Keratinocyte (primary cell): ENCODE measurements at regions not wholly inside any gene's neighbourhood (a gene's known extent, or its start where the extent isn't known, plus 50 kb on each side); places are given as distances from the start of the nearest gene placed in this dataset.
A peak's percentile ranks its signal among the peaks of the same experiment; 100 is the strongest.

ENCODE experiments used
- DNase-seq: peaks from one replicate; pipeline ENCODE4 v3.0.0-alpha.2; 2011; ENCODE audit warnings: low read depth, missing footprints, low spot score
- FAIRE-seq: peaks from 2 replicates; lab custom pipeline; 2011; peaks lifted over from hg19 to GRCh38; lab: Jason Lieb, UNC
- H2AFZ ChIP-seq: 2 replicates; pipeline ENCODE4 v1.6.0; 2012; ENCODE audit warnings: low read length, control low read depth, inconsistent platforms; ENCODE audit not compliant: control insufficient read depth
- H3K27ac ChIP-seq: 2 replicates; pipeline ENCODE4 v1.5.1; 2011; ENCODE audit warnings: low read length; ENCODE audit not compliant: control insufficient read depth, insufficient read depth
- H3K27me3 ChIP-seq: 3 replicates; pipeline ENCODE4 v1.6.0; 2011; ENCODE audit warnings: low read length; ENCODE audit not compliant: control insufficient read depth, insufficient read depth; ENCODE audit errors: extremely low read depth
- H3K36me3 ChIP-seq, 2 experiments: 2 replicates in 1 of 2; 3 replicates in 1 of 2; pipeline ENCODE4 v1.5.1; 2011; ENCODE audit warnings: low read length in 2 of 2, mild to moderate bottlenecking in 1 of 2; ENCODE audit not compliant: control insufficient read depth in 2 of 2, insufficient read depth in 2 of 2; ENCODE audit errors: extremely low read depth in 1 of 2
- H3K4me1 ChIP-seq: 3 replicates; pipeline ENCODE4 v1.5.1; 2011; ENCODE audit warnings: low read length; ENCODE audit not compliant: control insufficient read depth, insufficient read depth; ENCODE audit errors: extremely low read depth
- H3K4me2 ChIP-seq: 3 replicates; pipeline ENCODE4 v1.6.0; 2011; ENCODE audit warnings: low read depth, low read length; ENCODE audit not compliant: control insufficient read depth, insufficient read depth; ENCODE audit errors: extremely low read depth
- H3K4me3 ChIP-seq, 3 experiments: fragments of 200-600 bp in 1 of 3; sonication (generic) in 1 of 3; 2 replicates in 2 of 3; 3 replicates in 1 of 3; pipeline ENCODE4 v1.5.1; 2011 to 2016; ENCODE audit warnings: low read length in 3 of 3, mild to moderate bottlenecking in 3 of 3, control low read depth in 2 of 3, inconsistent platforms in 1 of 3, low read depth in 1 of 3, mixed read lengths in 1 of 3, mixed run types in 1 of 3, moderate library complexity in 1 of 3; ENCODE audit not compliant: control insufficient read depth in 2 of 3, insufficient read depth in 2 of 3; ENCODE audit errors: extremely low read depth in 1 of 3
- H3K79me2 ChIP-seq: 2 replicates; pipeline ENCODE4 v1.6.0; 2012; ENCODE audit warnings: low read length; ENCODE audit not compliant: control insufficient read depth, insufficient read depth
- H3K9ac ChIP-seq: 3 replicates; pipeline ENCODE4 v1.6.0; 2011; ENCODE audit warnings: low read length; ENCODE audit not compliant: control insufficient read depth, insufficient read depth; ENCODE audit errors: extremely low read depth
- H3K9me1 ChIP-seq: 3 replicates; pipeline ENCODE4 v1.6.0; 2011; ENCODE audit warnings: low read length; ENCODE audit not compliant: control insufficient read depth, insufficient read depth; ENCODE audit errors: extremely low read depth
- H3K9me3 ChIP-seq: 2 replicates; pipeline ENCODE4 v1.5.1; 2012; ENCODE audit warnings: low read depth, low read length; ENCODE audit not compliant: control insufficient read depth
- H4K20me1 ChIP-seq: 3 replicates; pipeline ENCODE4 v1.6.0; 2011; ENCODE audit warnings: low read length; ENCODE audit not compliant: control insufficient read depth, insufficient read depth; ENCODE audit errors: extremely low read depth
- EZH2 ChIP-seq: IDR thresholded peaks from one replicate; pipeline ENCODE4 v1.6.1; 2012; ENCODE audit warnings: inconsistent platforms, mild to moderate bottlenecking, low read length, moderate library complexity
- dilution Hi-C: fragments of 300-500 bp; cut with MboI; formaldehyde crosslinking; loops from one replicate; pipeline ENCODE4 v1.7.0; 2020; ENCODE audit warnings: low sequenced_read_pairs; ENCODE audit not compliant: extremely low pct_ligation_motif_present
- TF ChIP-seq, protein P1 (sequence below), 3 experiments: IDR thresholded peaks in 1 of 3; conservative IDR thresholded peaks in 1 of 3; optimal IDR thresholded peaks in 1 of 3; 2 replicates in 2 of 3; 3 replicates in 1 of 3; pipeline versions ENCODE3 to v1.5.1; 2011; ENCODE audit warnings: low read length in 3 of 3, mild to moderate bottlenecking in 3 of 3, moderate library complexity in 2 of 3, control low read depth in 1 of 3, inconsistent platforms in 1 of 3; ENCODE audit not compliant: insufficient read depth in 2 of 3; ENCODE audit errors: extremely low read depth in 1 of 3

DNA sequence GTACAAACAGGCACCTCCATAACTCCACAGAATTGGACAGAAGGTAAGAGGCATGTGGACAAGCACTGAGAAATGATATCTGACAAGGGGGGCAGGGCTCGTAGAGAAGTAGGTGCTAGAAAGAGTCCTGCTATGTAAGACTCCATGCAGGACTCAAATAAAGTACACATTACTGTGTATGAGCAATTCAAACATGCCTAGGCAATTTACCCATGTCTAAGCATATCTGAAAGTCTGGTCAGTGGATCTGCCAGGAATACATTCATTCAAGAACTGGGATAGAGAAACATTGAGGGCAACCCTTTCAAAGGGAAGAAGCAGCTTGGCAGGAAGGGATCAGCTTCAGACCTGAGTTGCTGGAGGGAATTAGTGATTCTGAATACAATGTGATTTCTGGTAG, 174.1 kb upstream of the MCTP2 start:
- Histone ChIP-seq H3K9me3 (no peaks in the 10 kb centered on the region), H3K27ac (no peak overlapping the region), H3K9ac (no peak overlapping the region), H3K4me3 (no peak overlapping the region), H3K4me1 (peaks cover 11% of the 10 kb centered on the region), H3K9me1 (no peaks in the 10 kb centered on the region), H3K27me3 (no peaks in the 10 kb centered on the region), H3K4me2 (no peak overlapping the region), H3K36me3 (no peaks in the 10 kb centered on the region), H2AFZ (no peak overlapping the region), H3K79me2 (no peaks in the 10 kb centered on the region), H4K20me1 (no peaks in the 10 kb centered on the region)
- TF ChIP-seq, protein P1, sequence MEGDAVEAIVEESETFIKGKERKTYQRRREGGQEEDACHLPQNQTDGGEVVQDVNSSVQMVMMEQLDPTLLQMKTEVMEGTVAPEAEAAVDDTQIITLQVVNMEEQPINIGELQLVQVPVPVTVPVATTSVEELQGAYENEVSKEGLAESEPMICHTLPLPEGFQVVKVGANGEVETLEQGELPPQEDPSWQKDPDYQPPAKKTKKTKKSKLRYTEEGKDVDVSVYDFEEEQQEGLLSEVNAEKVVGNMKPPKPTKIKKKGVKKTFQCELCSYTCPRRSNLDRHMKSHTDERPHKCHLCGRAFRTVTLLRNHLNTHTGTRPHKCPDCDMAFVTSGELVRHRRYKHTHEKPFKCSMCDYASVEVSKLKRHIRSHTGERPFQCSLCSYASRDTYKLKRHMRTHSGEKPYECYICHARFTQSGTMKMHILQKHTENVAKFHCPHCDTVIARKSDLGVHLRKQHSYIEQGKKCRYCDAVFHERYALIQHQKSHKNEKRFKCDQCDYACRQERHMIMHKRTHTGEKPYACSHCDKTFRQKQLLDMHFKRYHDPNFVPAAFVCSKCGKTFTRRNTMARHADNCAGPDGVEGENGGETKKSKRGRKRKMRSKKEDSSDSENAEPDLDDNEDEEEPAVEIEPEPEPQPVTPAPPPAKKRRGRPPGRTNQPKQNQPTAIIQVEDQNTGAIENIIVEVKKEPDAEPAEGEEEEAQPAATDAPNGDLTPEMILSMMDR (optimal IDR thresholded peaks at IDR 0.05 in 1 of 3, IDR thresholded peaks at IDR 0.05 in 1 of 3, conservative IDR thresholded peaks at IDR 0.05 in 1 of 3; ENCODE audit: extremely low read depth in 1 of 3, insufficient read depth in 2 of 3, low read length in 3 of 3), result no peak
- TF ChIP-seq EZH2, result no peak
- dilution Hi-C loops, result no loop called here
- FAIRE-seq (peak; percentile 86), DNase-seq (peak; percentile 5)

DNA sequence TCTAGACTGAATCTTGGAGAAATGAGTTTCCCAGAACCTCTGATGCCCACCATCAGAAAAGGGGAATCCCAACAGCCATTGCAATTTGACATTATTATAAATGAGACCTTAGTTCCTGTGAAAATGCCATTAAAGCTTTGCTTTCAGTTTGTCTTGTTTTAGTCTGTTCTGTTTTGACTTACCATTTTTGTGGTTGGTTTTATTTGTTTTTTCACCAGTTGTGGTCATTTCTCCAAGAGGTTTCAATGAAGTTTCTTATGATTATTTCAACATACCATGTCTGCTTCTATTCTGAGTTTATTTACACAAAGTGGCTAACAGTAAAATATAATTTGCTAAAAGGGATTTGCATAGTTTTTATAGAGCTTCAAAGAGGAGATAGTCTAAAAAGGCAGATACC, 175.0 kb upstream of the MCTP2 start:
- Histone ChIP-seq H3K9ac (no peak overlapping the region), H3K4me1 (peaks cover 11% of the 10 kb centered on the region), H3K36me3 (no peaks in the 10 kb centered on the region), H4K20me1 (no peaks in the 10 kb centered on the region), H3K4me2 (no peak overlapping the region), H2AFZ (no peak overlapping the region), H3K27ac (no peak overlapping the region), H3K9me3 (no peaks in the 10 kb centered on the region), H3K9me1 (no peaks in the 10 kb centered on the region), H3K4me3 (no peak overlapping the region), H3K79me2 (no peaks in the 10 kb centered on the region), H3K27me3 (no peaks in the 10 kb centered on the region)
- no peak for FAIRE-seq
- no peak for DNase-seq
- no peak for TF ChIP-seq EZH2
- TF ChIP-seq, protein P1 (optimal IDR thresholded peaks at IDR 0.05 in 1 of 3, IDR thresholded peaks at IDR 0.05 in 1 of 3, conservative IDR thresholded peaks at IDR 0.05 in 1 of 3; ENCODE audit: extremely low read depth in 1 of 3, insufficient read depth in 2 of 3, low read length in 3 of 3), result no peak
- dilution Hi-C loops, result no loop called here
